ENCODE measurements at regions not wholly inside any gene's neighbourhood (a gene's known extent, or its start where the extent isn't known, plus 50 kb on each side); places are given as distances from the start of the nearest gene placed in this dataset.
"Not testable (repeated sequence)": the region's sequence is repeated elsewhere in the genome, so short reads cannot be mapped to it uniquely, and the experiment has no call there.

DNA sequence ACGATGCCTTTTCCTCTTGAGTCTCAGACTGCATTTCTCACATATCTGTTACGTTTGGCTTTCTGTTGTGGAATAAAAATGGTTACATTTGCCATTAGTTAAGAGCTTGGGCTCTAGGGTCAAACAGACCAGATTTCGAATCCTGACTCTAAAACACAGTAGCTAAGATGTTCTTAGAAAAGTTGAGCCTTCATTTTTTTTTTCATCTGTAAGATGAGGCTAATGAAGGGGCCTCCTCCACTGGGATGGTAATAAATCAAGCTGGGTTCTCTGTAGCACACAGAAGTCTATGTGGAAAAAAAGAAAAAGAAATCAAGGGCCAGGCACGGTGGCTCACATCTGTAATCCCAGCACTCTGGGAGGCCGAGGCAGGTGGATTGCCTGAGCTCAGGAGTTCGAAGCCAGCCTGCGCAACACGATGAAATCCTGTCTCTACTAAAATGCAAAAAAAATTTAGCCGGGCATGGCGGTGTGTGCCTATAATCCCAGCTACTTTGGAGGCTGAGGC lies 49.9 kb upstream of the CAPRIN1 start:
- DNase-seq (ENCODE audit: low read depth in 4 of 4, low spot score in 3 of 4), result no peak

DNA sequence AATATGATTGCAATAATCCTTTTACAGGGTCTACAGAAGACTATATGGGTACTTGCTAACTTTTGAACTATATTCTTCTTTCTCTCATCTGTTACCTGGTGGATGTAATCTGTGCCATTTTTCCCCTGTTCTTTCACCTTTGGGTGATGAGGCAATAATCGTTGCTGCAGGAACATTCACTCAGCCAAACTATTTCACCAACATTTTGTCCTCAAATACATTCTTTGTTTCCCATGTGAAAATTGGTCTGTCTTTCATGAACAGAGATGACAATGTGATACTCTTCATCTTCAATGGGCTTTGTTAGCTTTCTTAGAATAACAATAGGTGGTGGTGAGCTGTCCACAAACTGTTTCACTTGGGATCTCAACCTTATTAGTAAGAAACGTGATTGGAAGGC lies 52.1 kb upstream of the CAPRIN1 start:
- DNase-seq (ENCODE audit: low read depth in 4 of 4, low spot score in 3 of 4), result no peak

DNA sequence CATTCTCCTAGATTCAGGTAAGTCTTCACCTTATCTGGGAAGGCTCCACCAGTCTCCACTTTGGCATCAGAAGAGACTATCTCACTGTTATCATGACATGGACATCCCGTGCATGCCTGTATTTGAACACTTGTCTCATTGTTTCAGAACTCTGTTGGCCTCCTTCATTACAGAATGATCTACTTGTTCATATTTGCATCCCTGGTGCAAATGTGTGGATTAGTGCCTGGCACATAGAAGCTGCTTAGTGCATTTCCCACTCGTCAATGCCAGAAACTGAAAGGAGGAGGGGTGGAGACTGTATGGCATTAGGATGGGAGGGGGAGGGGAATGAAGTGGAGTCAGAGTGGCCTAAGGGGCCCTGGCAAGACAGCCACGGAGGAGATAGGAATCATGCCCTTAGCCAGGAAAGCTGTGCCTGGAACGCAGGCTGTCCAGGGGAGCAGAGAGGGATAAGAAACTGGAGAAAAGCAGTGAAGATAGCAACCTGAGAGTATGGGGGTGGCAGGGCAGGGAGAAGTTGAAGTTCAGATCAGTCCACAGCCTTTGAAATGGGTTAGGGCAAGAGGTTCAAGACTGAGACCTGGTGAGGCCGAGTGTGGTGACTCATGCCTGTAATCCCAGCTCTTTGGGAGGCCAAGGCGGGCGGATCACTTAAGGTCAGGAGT lies 53.8 kb upstream of the CAPRIN1 start:
- no peak for DNase-seq (ENCODE audit: low read depth in 4 of 4, low spot score in 3 of 4)

DNA sequence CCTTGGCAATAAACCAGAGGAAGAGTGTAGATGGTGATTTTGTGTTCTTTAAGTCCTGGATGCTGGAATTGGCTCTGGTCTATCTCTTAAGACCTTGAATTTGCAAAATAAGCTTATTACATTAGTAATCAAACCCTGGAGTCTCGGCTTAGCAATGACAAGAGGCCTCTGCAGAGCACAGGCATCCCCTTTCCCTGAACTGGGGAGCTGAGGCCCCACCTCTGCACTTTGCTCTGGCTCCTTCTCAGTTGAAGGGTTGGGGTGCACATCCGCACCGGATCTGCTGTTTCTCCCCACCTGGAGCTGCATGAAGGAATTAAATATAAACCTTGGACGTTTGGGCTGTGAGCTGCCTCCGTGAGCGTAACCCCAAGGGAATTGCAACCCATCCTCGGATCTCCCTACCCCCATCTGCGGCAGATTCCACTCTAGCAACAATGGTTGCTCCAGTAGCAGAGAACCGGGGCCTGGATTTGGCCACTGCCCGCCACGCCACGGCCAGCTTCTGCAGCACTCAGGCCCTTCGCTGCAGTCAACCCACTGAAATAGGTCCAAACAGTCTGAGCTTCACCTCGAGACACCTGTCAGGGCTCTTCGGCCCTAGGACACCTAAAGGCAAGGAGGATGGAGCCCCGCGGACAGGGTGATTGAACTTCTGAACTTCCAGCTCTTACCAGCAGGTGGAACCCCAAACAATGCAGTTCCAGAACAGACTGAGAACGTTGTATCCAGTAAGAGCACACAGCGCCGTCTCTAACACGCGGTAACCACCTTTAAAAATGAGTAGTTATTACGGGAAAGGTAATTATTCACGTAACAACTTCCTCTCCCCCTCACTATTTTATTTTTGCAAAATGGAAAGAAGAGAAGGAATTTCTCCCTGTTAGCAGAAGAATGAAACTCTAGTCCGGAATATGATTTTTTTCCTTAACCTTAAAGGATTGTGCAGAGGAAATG lies 54.8 kb upstream of the CAPRIN1 start:
- peak in 3 of 4 donors; percentile 48 to 57 (median 50) for DNase-seq (ENCODE audit: low read depth in 4 of 4, low spot score in 3 of 4)

DNA sequence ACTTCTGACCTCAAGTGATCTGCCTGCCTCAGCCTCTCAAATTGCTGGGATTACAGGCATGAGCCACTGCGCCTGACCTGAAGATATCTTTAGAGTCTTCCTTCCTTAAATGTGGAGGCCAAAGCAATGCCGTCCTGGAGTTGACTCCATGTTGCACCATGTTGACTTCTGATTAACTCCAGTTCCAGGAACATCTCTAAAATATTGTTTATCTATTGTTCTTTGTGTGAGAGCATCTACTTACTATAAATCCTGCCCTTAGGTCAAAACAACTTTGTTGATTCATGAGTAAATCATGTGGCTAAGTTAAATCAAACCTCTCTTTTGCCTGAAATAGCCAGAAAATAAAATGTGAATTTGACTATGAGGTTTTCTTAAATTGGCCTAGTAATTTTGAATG lies 56.6 kb upstream of the CAPRIN1 start:
- no peak for DNase-seq (ENCODE audit: low read depth in 4 of 4, low spot score in 3 of 4)

DNA sequence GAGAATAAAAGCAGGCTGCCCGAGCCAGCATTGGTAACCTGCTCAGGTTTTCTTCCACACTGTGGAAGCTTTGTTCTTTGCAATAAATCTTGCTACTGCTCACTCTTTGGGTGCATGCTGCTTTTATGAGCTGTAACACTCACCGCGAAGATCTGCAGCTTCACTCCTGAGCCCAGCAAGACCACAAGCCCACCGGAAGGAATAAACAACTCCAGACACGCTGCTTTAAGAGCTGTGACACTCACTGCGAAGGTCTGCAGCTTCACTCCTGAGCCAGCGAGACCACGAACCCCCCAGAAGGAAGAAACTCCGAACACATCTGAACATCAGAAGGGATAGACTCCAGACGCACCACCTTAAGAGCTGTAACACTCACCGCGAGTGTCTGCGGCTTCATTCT lies 60.4 kb upstream of the CAPRIN1 start:
- DNase-seq (ENCODE audit: low read depth in 4 of 4, low spot score in 3 of 4), result not testable (repeated sequence)

DNA sequence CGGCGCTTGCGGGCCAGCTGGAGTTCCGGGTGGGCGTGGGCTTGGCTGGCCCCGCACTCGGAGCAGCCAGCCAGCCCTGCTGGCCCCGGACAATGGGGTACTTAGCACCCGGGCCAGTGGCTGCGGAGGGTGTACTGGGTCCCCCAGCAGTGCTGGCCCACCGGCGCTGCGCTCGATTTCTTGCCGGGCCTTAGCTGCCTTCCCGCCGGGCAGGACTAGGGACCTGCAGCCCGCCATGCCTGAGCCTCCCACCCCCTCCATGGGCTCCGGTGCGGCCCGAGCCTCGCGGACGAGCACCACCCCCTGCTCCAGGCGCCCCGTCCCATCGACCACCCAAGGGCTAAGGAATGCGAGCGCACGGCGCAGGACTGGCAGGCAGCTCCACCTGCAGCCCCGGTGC lies 61.4 kb upstream of the CAPRIN1 start:
- DNase-seq (ENCODE audit: low read depth in 4 of 4, low spot score in 3 of 4), result not testable (repeated sequence)

DNA sequence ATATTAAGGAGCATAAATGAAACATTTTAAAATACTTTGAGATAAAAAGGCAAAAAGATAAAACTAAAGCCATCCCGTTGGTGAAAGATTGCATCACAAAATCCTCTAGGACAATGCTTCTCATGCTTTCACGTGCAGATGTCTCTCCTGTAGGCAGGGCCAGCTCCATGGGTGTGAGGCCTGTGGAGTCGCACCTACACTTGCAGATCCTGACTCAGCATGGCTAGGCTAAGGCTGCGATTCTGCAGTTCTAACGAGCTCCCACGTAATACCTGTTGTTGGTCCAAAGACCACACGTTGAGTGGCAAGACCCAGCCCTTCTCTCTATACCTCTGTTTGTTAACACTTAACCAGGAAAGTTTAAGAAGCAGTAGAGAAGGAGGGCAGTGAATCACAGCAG lies 62.1 kb upstream of the CAPRIN1 start:
- DNase-seq (ENCODE audit: low read depth in 4 of 4, low spot score in 3 of 4), result no peak

DNA sequence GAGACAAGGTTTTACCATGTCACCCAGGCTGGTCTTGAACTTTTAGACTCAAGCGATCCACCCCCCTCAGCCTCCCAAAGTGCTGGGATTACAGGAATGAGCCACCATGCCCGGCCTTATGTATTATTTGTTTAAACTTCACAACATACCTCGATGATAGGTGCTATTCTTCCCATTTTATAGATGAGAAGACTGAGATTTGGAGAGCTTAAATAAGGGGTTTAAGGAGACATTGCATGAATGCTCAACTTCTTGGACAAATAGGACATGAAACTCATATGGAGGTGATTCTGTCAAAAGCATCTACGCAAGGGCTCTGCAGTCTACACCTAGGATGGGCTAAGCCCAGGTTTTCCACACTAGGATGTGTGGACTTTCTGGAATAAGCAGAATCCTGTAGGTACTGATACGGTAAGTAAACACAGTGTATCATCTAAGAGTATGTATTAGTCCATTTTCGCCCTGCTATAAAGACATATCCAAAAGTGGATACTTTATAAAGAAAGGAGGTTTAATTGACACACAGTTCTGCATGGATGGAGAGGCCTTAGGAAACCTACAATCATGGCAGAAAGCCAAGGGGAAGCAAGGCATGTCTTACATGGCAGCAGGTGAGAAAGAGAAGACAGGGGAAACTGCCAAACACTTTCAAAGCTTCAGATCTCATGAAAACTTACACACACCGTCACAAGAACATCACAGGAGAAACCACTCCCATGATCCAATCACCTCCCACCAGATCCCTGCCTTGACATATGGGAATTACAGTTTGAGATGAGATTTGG lies 62.8 kb upstream of the CAPRIN1 start:
- DNase-seq (ENCODE audit: low read depth in 4 of 4, low spot score in 3 of 4), result no peak

DNA sequence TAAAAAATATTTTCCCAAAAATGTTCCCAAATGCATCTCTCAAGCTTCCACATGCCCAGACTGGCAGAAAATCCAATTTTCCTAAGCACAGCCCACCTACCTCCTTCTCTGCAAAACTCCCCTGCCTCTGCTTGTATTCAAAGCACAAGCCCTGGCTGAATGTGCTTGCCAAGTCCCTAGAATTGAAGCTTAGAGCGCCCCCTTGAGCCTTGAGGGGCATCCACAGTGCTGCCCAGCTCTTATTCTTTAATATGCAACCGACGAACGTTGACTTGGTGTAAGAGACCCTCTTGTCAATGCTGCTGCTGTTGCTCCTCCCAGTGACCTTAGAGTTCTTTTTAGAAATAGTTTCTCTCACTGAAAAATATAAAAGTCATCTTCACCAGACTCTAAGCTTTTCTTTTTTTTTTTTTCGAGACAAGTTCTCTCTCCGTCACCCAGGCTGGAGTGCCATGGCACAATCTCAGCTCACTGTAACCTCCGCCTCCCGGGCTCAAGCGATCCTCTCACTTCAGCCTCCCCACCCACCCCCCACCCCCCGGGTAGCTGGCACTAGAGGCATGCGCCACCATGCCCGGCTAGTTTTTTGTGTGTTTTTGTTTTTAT lies 63.5 kb upstream of the CAPRIN1 start:
- DNase-seq (ENCODE audit: low read depth in 4 of 4, low spot score in 3 of 4), result peak in 2 of 4 donors; percentile 66 to 68

DNA sequence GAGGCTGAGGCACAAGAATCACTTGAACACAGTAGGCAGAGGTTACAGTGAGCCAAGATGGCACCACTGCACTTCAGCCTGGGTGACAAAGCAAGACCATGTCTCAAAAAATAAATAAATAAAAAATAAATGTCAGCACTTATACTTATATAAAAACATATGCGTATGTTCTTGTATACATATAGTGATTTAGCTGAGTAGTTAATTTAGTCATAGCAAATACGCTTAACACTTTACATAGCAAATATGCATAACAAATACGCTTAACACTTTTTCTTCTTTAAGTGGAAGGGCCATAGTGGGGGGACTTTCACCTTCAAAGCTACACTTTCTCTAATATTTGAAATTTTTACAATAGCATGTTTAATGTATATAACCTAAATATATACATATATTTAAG lies 64.0 kb upstream of the CAPRIN1 start:
- DNase-seq (ENCODE audit: low read depth in 4 of 4, low spot score in 3 of 4), result no peak

DNA sequence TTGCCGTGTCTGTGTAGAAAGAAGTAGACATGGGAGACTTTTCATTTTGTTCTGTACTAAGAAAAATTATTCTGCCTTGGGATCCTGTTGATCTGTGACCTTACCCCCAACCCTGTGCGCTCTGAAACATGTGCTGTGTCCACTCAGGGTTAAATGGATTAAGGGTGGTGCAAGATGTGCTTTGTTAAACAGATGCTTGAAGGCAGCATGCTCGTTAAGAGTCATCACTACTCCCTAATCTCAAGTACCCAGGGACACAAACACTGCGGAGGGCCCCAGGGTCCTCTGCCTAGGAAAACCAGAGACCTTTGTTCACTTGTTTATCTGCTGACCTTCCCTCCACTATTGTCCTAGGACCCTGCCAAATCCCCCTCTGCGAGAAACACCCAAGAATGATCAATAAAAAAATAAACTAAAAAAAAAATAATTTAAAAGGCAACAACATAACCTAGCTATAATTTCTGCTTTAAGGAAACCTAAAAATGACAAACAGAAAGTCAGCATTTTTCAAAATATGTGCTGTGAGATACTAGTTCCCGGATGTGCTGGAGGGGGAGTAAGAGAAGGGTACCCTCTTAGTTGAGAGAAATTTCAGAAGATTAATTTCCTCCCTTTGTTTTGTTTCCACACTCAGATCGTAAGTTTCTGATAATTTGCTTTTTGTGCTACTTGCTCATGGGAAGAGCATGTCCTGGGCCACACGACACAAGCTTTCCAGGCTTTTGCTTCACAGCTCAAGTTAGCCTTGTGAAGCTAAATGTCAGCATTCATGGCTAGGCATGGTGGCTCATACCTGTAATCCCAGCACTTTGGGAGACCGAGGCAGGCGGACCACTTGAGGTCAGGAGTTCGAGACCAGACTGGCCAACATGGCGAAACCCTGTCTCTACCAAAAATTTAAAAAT lies 64.7 kb upstream of the CAPRIN1 start:
- not testable (repeated sequence) for DNase-seq (ENCODE audit: low read depth in 4 of 4, low spot score in 3 of 4)

DNA sequence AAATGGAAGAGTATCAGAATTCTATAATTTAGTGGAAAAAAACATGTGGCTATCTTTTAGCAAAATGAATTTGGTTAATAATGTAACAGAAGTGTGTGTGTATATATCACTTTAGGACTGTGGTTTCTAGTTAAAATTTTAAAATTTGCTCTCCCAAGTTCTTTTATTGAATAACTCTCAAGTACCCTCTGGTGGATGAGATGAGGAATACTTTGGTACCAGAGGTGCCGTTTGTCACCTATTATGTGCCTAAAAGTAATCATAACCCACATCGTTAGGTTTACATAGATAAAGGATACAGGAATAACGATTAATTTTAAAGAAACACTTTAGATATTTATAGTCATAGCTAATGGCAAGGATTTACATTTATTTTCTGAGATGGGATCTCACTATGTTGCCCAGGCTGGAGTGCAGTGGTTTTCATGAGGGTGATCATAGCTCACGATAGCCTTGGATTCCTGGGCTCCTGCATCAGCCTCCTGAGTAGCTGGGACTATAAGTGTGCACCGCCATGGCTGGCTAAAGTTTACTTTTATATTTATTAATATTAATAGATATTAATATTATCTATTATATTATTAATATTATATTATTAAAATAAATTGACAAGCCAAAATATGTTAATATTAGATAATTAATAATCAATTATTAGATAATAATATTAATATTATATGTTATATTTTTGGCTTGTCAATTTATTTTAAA lies 66.7 kb upstream of the CAPRIN1 start:
- DNase-seq (ENCODE audit: low read depth in 4 of 4, low spot score in 3 of 4), result no peak

DNA sequence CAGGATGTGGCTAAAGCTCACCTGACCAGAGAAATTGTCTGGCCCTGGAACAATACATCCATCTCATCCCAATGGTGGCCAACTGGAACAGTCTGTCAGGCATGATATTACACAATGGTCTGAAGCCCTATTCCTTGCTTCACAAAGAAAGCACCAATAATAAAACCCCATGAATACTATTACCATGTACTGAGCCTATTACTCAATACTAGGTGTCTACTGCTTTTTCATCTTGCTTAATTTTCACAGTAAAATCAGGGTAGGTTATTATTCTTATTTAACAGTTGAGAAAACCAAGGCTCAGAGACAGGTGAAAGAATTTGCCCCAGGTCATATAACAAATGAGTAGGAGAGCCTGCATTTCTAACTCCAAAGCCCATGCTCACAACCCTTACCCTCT lies 68.9 kb upstream of the CAPRIN1 start:
- DNase-seq (ENCODE audit: low read depth in 4 of 4, low spot score in 3 of 4), result no peak

DNA sequence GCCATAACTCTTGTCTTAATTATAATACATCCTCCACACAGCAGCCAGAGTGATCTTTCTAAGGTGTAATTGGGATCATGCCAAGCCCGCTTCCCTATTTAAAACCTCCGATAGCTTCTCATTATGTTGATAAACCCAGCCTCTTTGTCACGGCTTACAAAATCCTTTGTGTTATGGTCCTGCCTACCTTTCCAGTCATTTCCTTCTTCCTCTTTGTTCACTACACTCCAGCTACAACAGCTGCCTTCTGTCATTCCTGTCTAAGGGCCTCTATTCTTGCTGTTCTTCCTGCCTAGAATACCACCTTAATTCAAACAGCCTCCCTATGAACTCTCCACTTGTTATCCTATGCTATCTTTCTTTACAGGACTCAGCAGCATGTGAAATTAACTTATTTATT lies 70.6 kb upstream of the CAPRIN1 start:
- DNase-seq (ENCODE audit: low read depth in 4 of 4, low spot score in 3 of 4), result peak in 1 of 4 donors; percentile 33

DNA sequence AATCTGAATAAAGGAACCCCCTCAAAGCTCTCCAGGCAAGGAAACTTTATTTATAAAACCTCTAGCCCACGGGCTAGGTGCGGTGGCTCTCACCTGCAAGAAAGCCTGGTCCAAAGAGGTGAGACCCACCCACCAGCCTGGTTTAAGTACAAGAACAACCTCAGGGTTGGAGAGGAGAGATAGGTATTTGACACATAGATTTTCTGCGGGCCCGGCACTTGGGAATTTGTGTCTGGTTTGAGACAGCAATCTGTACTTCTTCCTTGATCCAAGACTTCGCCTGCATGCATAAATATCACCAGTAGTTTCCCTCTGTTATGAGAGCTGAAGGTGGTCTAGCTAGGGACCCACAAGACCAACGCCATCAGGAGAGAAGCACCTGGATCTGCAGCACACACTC lies 73.2 kb upstream of the CAPRIN1 start:
- DNase-seq (ENCODE audit: low read depth in 4 of 4, low spot score in 3 of 4), result no peak

DNA sequence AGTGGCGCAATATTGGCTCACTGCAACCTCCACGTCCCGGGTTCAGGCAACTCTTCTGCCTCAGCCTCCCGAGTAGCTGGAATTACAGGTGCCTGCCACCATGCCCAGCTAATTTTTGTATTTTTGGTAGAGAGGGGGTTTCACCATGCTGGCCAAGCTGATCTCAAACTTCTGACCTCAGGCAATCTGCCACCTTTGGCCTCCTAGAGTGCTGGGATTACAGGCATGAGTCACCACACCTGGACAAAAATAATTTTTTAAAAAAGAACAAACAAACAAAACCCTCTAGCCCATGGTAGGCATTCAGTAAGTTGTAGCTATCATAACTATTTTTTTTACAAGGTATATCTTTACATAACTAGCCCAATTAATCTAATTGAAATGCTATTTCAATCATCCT lies 73.9 kb upstream of the CAPRIN1 start:
- DNase-seq (ENCODE audit: low read depth in 4 of 4, low spot score in 3 of 4), result no peak

DNA sequence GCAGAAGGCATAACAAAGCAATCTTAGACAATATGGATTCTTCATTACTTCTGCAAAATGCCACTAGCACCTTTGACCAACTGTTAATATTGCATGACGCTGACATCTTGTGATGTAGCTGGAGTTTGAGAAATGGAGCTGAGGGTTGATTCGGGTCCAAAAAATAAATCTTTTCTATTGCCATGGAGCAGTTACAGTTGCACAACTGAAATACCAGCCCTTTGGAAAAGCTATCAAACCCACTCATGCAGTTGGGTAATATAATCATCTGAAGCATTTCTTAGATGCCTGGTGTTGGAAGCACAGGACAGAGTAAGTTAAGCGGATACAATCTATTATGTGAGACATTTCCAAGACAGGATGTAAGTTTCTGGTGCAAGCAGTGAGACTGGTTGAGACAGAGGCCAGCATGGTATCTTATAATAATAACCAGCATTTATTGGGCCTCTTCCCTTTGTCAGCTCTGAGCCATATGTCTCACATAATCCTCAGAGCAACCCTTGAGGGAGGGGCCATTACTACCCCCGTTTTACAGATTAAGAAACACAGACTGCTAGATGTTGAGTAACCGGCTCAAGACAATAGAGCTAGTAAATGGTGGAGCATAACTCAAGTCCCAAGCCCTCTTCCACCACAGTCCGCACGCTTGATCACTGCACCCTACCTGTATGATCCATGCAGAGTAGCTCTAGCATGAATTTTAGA lies 74.9 kb upstream of the CAPRIN1 start:
- peak in 2 of 4 donors; percentile 58 to 66 for DNase-seq (ENCODE audit: low read depth in 4 of 4, low spot score in 3 of 4)

Measured in right renal pelvis (tissue), 4 donors.